GM12878 (cell line): ENCODE measurements at regions not wholly inside any gene's neighbourhood (a gene's known extent, or its start where the extent isn't known, plus 50 kb on each side); places are given as distances from the start of the nearest gene placed in this dataset.

ENCODE experiments used
- ATAC-seq: fragments of 200-7000 bp; cut with Tn5 transposase; 3 replicates; pipeline ENCODE4 v1.9.1; 2020; ENCODE audit warnings: mild to moderate bottlenecking, moderate library complexity
- BruUV-seq: library from RNA; stranded (reverse); fragments of 400-500 nt; replicated peaks from 2 replicates; lab custom pipeline; 2021; lab: Mats Ljungman, UMichigan
- CTCF ChIA-PET: fragments of 300-600 bp; sonication (Branson Sonifier 250); formaldehyde crosslinking; extraction: SDS; loops from one replicate; lab custom pipeline; 2021; ENCODE audit warnings: inconsistent platforms; lab: Yijun Ruan, JAX
- POLR2A ChIA-PET: fragments of 350-600 bp; formaldehyde crosslinking; extraction: SDS; loops from one replicate; lab custom pipeline; 2021; ENCODE audit warnings: inconsistent platforms; lab: Charles Lee
- RAD21 ChIA-PET: fragments of 300-600 bp; sonication (Branson Sonifier 250); formaldehyde crosslinking; loops from one replicate; lab custom pipeline; 2023; ENCODE audit warnings: antibody characterized with exemption; ENCODE audit not compliant: unreplicated experiment; lab: Charles Lee
- SMC1A ChIA-PET: fragments of 300-600 bp; sonication (Branson Sonifier 250); formaldehyde crosslinking; loops from one replicate; lab custom pipeline; 2023; ENCODE audit not compliant: unreplicated experiment, uncharacterized antibody; lab: Charles Lee
- DNase-seq: peaks from one replicate; pipeline ENCODE4 v3.0.0-alpha.2; 2011; ENCODE audit warnings: low read depth, low spot score
- FAIRE-seq: peaks from 3 replicates; lab custom pipeline; 2011; peaks lifted over from hg19 to GRCh38; lab: Jason Lieb, UNC
- H2AFZ ChIP-seq: 2 replicates; pipeline ENCODE4 v1.6.0; 2011; ENCODE audit warnings: low read depth, low read length, control low read depth; ENCODE audit not compliant: control insufficient read depth
- H3K27ac ChIP-seq: 2 replicates; pipeline ENCODE4 v1.5.1; 2011; ENCODE audit warnings: control low read depth; ENCODE audit not compliant: control insufficient read depth, insufficient read depth
- H3K27me3 ChIP-seq, 2 experiments: replicated peaks in 1 of 2; 2 replicates each; pipeline versions ENCODE4 v1.6.0 to v1.6.1; 2011; ENCODE audit warnings: low read length in 1 of 2; ENCODE audit not compliant: control insufficient read depth in 2 of 2, insufficient read depth in 2 of 2
- H3K36me3 ChIP-seq, 2 experiments: 2 replicates each; pipeline ENCODE4 v1.5.1; 2011; ENCODE audit warnings: low read length in 1 of 2; ENCODE audit not compliant: control insufficient read depth in 2 of 2, insufficient read depth in 2 of 2
- H3K4me1 ChIP-seq: 2 replicates; pipeline ENCODE4 v1.6.1; 2011; ENCODE audit warnings: mild to moderate bottlenecking, low read length, moderate library complexity, mixed read lengths; ENCODE audit not compliant: control insufficient read depth, insufficient read depth
- H3K4me2 ChIP-seq: 2 replicates; pipeline ENCODE4 v1.6.0; 2011; ENCODE audit warnings: control low read depth; ENCODE audit not compliant: control insufficient read depth, insufficient read depth
- H3K4me3 ChIP-seq: fragments of 200-600 bp; sonication (generic); 2 replicates; pipeline ENCODE4 v1.5.1; 2016
- H3K79me2 ChIP-seq: 2 replicates; pipeline ENCODE4 v1.6.0; 2011; ENCODE audit warnings: low read length; ENCODE audit not compliant: control insufficient read depth, insufficient read depth
- H3K9ac ChIP-seq: 2 replicates; pipeline ENCODE4 v1.8.0; 2011; ENCODE audit warnings: low read length, control low read depth, mixed read lengths; ENCODE audit not compliant: control insufficient read depth, insufficient read depth
- H3K9me3 ChIP-seq: replicated peaks from 3 replicates; pipeline ENCODE4 v1.5.1; 2011; ENCODE audit warnings: mild to moderate bottlenecking, low read length; ENCODE audit not compliant: control insufficient read depth, insufficient read depth
- H4K20me1 ChIP-seq: 2 replicates; pipeline ENCODE4 v1.6.0; 2011; ENCODE audit not compliant: control insufficient read depth, insufficient read depth
- ATF2 ChIP-seq: IDR thresholded peaks from 2 replicates; pipeline ENCODE4 v1.6.1; 2012; ENCODE audit warnings: low read length, inconsistent platforms
- BHLHE40 ChIP-seq, 2 experiments: fragments of 450-650 bp in 1 of 2; IDR thresholded peaks; 2 replicates each; pipeline ENCODE4 v1.6.1; 2011 to 2017; ENCODE audit warnings: low read depth in 2 of 2, borderline replicate concordance in 1 of 2, improper control_type of control experiment in 1 of 2, low read length in 1 of 2, mild to moderate bottlenecking in 1 of 2
- BMI1 ChIP-seq: fragments of 450-650 bp; IDR thresholded peaks from 2 replicates; pipeline ENCODE4 v1.6.1; 2016; ENCODE audit warnings: mild to moderate bottlenecking, moderate library complexity, borderline replicate concordance
- CBX3 ChIP-seq: fragments of 200-600 bp; sonication (generic); IDR thresholded peaks from 2 replicates; pipeline ENCODE4 v1.6.1; 2016; ENCODE audit warnings: low read depth, borderline replicate concordance
- CEBPB ChIP-seq, 2 experiments: fragments of 150-350 bp in 1 of 2; IDR thresholded peaks; 2 replicates each; pipeline ENCODE4 v1.6.1; 2012 to 2014; ENCODE audit warnings: low read depth in 2 of 2, low read length in 2 of 2, borderline replicate concordance in 1 of 2, inconsistent platforms in 1 of 2
- CHD2 ChIP-seq: IDR thresholded peaks from 2 replicates; pipeline ENCODE4 v1.6.1; 2011; ENCODE audit warnings: low read depth, low read length, improper control_type of control experiment, borderline replicate concordance
- FOXM1 ChIP-seq: IDR thresholded peaks from 2 replicates; pipeline ENCODE4 v1.6.1; 2012; ENCODE audit warnings: low read depth, mild to moderate bottlenecking, inconsistent platforms, low read length, moderate library complexity
- MTA3 ChIP-seq: IDR thresholded peaks from 2 replicates; pipeline ENCODE4 v1.6.1; 2012; ENCODE audit warnings: low read length, inconsistent platforms, borderline replicate concordance
- NFXL1 ChIP-seq: fragments of 450-650 bp; IDR thresholded peaks from 2 replicates; pipeline ENCODE4 v1.6.1; 2017; ENCODE audit warnings: antibody characterized with exemption, mild to moderate bottlenecking, borderline replicate concordance
- NFYB ChIP-seq: IDR thresholded peaks from 2 replicates; pipeline ENCODE4 v1.6.1; 2011; ENCODE audit warnings: low read depth, mild to moderate bottlenecking, low read length, improper control_type of control experiment, moderate library complexity; ENCODE audit not compliant: insufficient read depth
- POU2F2 ChIP-seq: IDR thresholded peaks from 3 replicates; pipeline ENCODE4 v1.6.1; 2011; ENCODE audit warnings: low read depth, mild to moderate bottlenecking, low read length, borderline replicate concordance
- WGBS: methylation state at CpG from one replicate; pipeline ENCODE4 v1.1.6; 2016; ENCODE audit warnings: low lambda C conversion rate; ENCODE audit not compliant: insufficient replicate concordance, insufficient coverage; ENCODE audit errors: missing lambda C conversion rate; 5-methylcytosine and 5-hydroxymethylcytosine counted together
- in situ Hi-C: fragments of 300-500 bp; cut with MboI; formaldehyde crosslinking; loops from 9 replicates; pipeline ENCODE4 v1.14.3; 2018; ENCODE audit warnings: mixed read lengths
- intact Hi-C: fragments of 100-400 bp; cut with micrococcal nuclease; formaldehyde crosslinking; loops from one replicate; pipeline ENCODE4 v1.14.2; 2022; ENCODE audit not compliant: unreplicated experiment
- TF ChIP-seq, protein P1 (sequence below): fragments of 450-650 bp; IDR thresholded peaks from 2 replicates; pipeline ENCODE4 v1.6.1; 2017; ENCODE audit warnings: mild to moderate bottlenecking
- TF ChIP-seq, protein P2 (sequence below): fragments of 450-650 bp; IDR thresholded peaks from 2 replicates; pipeline ENCODE4 v1.6.1; 2017; ENCODE audit warnings: mild to moderate bottlenecking, low read depth, inconsistent platforms; ENCODE audit not compliant: poor library complexity, severe bottlenecking

DNA sequence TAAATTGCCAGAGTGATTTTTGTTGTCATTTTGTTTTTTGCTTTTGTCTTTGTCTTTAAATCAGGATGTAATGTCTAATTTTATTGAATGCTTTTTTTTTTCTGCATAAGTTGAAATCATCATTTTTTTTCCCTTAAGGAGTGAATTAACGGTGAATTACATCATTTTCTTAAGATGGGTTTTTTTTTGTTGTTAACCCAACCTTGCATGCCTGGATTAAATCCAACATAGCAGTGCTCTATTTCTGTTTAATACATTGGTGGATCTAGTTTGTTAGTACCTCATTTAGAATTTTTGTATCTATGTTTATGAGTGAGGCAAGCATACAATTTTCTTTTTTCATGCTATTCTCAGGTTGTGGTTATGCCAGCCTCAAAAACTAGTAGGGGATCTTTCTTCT is 186.4 kb upstream of the TMC3 start:
- Histone ChIP-seq H3K9ac (no peak overlapping the region), H3K4me1 (no peaks in the 10 kb centered on the region), H4K20me1 (no peaks in the 10 kb centered on the region), H3K79me2 (no peaks in the 10 kb centered on the region), H3K27me3 (no peaks in the 10 kb centered on the region), H3K36me3 (no peaks in the 10 kb centered on the region), H2AFZ (no peak overlapping the region), H3K9me3 (no peaks in the 10 kb centered on the region), H3K4me2 (no peak overlapping the region), H3K27ac (no peak overlapping the region), H3K4me3 (no peak overlapping the region)
- 58% methylated on average over 1 of the region's 1 CpG for WGBS
- CTCF ChIA-PET, result no interaction called here
- FAIRE-seq (no peak), DNase-seq (no peak), ATAC-seq (no peak)
- RAD21 ChIA-PET, result no interaction called here
- in situ Hi-C loops (no loop called here), intact Hi-C loops (no loop called here)
- POLR2A ChIA-PET, result no interaction called here
- TF ChIP-seq BMI1 (no peak), NFXL1 (no peak), CBX3 (no peak)
- TF ChIP-seq, protein P1, sequence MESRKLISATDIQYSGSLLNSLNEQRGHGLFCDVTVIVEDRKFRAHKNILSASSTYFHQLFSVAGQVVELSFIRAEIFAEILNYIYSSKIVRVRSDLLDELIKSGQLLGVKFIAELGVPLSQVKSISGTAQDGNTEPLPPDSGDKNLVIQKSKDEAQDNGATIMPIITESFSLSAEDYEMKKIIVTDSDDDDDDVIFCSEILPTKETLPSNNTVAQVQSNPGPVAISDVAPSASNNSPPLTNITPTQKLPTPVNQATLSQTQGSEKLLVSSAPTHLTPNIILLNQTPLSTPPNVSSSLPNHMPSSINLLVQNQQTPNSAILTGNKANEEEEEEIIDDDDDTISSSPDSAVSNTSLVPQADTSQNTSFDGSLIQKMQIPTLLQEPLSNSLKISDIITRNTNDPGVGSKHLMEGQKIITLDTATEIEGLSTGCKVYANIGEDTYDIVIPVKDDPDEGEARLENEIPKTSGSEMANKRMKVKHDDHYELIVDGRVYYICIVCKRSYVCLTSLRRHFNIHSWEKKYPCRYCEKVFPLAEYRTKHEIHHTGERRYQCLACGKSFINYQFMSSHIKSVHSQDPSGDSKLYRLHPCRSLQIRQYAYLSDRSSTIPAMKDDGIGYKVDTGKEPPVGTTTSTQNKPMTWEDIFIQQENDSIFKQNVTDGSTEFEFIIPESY, result no peak
- SMC1A ChIA-PET, result no interaction called here
- no TSS peak for BruUV-seq

- intact Hi-C loops (no loop called here), in situ Hi-C loops (no loop called here)
- SMC1A ChIA-PET, result interaction anchor here (1.0 to 1.5 kb wide), 2 partner anchors 19 to 21 kb away, joined by 3 to 4 read pairs; no protein-coding TSS in a partner anchor
- no peaks in the 10 kb centered on the region for H3K27me3 ChIP-seq
- H3K4me2 ChIP-seq, result no peak overlapping the region
- no peak overlapping the region for H2AFZ ChIP-seq
- H4K20me1 ChIP-seq, result no peaks in the 10 kb centered on the region
- H3K36me3 ChIP-seq, result no peaks in the 10 kb centered on the region
- RAD21 ChIA-PET, result no interaction called here
- no peaks in the 10 kb centered on the region for H3K9me3 ChIP-seq
- CTCF ChIA-PET, result interaction anchor here (1.1 kb wide), 1 partner anchor 87 kb away, joined by 3 read pairs; no protein-coding TSS in a partner anchor
- TF ChIP-seq, protein P2, sequence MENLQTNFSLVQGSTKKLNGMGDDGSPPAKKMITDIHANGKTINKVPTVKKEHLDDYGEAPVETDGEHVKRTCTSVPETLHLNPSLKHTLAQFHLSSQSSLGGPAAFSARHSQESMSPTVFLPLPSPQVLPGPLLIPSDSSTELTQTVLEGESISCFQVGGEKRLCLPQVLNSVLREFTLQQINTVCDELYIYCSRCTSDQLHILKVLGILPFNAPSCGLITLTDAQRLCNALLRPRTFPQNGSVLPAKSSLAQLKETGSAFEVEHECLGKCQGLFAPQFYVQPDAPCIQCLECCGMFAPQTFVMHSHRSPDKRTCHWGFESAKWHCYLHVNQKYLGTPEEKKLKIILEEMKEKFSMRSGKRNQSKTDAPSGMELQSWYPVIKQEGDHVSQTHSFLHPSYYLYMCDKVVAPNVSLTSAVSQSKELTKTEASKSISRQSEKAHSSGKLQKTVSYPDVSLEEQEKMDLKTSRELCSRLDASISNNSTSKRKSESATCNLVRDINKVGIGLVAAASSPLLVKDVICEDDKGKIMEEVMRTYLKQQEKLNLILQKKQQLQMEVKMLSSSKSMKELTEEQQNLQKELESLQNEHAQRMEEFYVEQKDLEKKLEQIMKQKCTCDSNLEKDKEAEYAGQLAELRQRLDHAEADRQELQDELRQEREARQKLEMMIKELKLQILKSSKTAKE, result no peak
- TF ChIP-seq CEBPB (IDR thresholded peaks at IDR 0.05; ENCODE audit: borderline replicate concordance in 1 of 2, low read depth in 2 of 2, low read length in 2 of 2) (no peak), MTA3 (no peak), FOXM1 (no peak), ATF2 (no peak), POU2F2 (no peak), NFYB (no peak), CHD2 (no peak), BHLHE40 (IDR thresholded peaks at IDR 0.05; ENCODE audit: borderline replicate concordance in 1 of 2, low read depth in 2 of 2, low read length in 1 of 2) (no peak)
- TF ChIP-seq, all 136 proteins: peak for 0
- POLR2A ChIA-PET, result no interaction called here
- Histone ChIP-seq H3K4me1 (no peaks in the 10 kb centered on the region), H3K4me3 (no peak overlapping the region), H3K79me2 (no peaks in the 10 kb centered on the region), H3K9ac (no peak overlapping the region), H3K27ac (no peak overlapping the region)
- ATAC-seq (no peak), FAIRE-seq (no peak), DNase-seq (no peak)
- 0% methylated on average over 2 of the region's 2 CpGs for WGBS
- BruUV-seq, result no TSS peak
Measured at GRCh38 chr15:81558056-81558455, 184.0 kb upstream of the TMC3 start.
